ENCODE measurements at regions not wholly inside any gene's neighbourhood (a gene's known extent, or its start where the extent isn't known, plus 50 kb on each side); places are given as distances from the start of the nearest gene placed in this dataset.

- TF ChIP-seq RARB (CRISPR knock-in tag; IDR thresholded peaks at IDR 0.05) (no peak), ZC3H10 (CRISPR knock-in tag; IDR thresholded peaks at IDR 0.05) (no peak), ZNF565 (CRISPR knock-in tag; conservative IDR thresholded peaks at IDR 0.05; ENCODE audit: low read depth) (no peak), PPARA (CRISPR knock-in tag; IDR thresholded peaks at IDR 0.05; ENCODE audit: borderline replicate concordance) (no peak), ZFP30 (CRISPR knock-in tag; IDR thresholded peaks at IDR 0.05) (no peak), CSRNP3 (CRISPR knock-in tag; IDR thresholded peaks at IDR 0.05) (no peak), BACH2 (CRISPR knock-in tag; IDR thresholded peaks at IDR 0.05; ENCODE audit: borderline replicate concordance) (no peak), GLIS3 (CRISPR knock-in tag; IDR thresholded peaks at IDR 0.05) (no peak), ESRRG (CRISPR knock-in tag; IDR thresholded peaks at IDR 0.05) (no peak), CSDC2 (CRISPR knock-in tag; IDR thresholded peaks at IDR 0.05) (no peak), ARNTL (CRISPR knock-in tag; IDR thresholded peaks at IDR 0.05; ENCODE audit: borderline replicate concordance, low read depth) (no peak)
- TF ChIP-seq, protein P1, sequence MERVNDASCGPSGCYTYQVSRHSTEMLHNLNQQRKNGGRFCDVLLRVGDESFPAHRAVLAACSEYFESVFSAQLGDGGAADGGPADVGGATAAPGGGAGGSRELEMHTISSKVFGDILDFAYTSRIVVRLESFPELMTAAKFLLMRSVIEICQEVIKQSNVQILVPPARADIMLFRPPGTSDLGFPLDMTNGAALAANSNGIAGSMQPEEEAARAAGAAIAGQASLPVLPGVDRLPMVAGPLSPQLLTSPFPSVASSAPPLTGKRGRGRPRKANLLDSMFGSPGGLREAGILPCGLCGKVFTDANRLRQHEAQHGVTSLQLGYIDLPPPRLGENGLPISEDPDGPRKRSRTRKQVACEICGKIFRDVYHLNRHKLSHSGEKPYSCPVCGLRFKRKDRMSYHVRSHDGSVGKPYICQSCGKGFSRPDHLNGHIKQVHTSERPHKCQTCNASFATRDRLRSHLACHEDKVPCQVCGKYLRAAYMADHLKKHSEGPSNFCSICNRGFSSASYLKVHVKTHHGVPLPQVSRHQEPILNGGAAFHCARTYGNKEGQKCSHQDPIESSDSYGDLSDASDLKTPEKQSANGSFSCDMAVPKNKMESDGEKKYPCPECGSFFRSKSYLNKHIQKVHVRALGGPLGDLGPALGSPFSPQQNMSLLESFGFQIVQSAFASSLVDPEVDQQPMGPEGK (CRISPR knock-in tag; IDR thresholded peaks at IDR 0.05; ENCODE audit: borderline replicate concordance), result no peak
- ATAC-seq, result no peak
These were observed 181.3 kb downstream of the CAND1 start for GRCh38 chr12:67450441-67450840.

- no peak for ATAC-seq
- TF ChIP-seq ZFP3 (CRISPR knock-in tag; IDR thresholded peaks at IDR 0.05) (no peak), ZNF8 (CRISPR knock-in tag; IDR thresholded peaks at IDR 0.05) (no peak)
These were observed 182.0 kb downstream of the CAND1 start for GRCh38 chr12:67451206-67451605.

- ATAC-seq, result no peak
- no peak for TF ChIP-seq CSRNP3 (CRISPR knock-in tag; IDR thresholded peaks at IDR 0.05)
- TF ChIP-seq, protein P2, sequence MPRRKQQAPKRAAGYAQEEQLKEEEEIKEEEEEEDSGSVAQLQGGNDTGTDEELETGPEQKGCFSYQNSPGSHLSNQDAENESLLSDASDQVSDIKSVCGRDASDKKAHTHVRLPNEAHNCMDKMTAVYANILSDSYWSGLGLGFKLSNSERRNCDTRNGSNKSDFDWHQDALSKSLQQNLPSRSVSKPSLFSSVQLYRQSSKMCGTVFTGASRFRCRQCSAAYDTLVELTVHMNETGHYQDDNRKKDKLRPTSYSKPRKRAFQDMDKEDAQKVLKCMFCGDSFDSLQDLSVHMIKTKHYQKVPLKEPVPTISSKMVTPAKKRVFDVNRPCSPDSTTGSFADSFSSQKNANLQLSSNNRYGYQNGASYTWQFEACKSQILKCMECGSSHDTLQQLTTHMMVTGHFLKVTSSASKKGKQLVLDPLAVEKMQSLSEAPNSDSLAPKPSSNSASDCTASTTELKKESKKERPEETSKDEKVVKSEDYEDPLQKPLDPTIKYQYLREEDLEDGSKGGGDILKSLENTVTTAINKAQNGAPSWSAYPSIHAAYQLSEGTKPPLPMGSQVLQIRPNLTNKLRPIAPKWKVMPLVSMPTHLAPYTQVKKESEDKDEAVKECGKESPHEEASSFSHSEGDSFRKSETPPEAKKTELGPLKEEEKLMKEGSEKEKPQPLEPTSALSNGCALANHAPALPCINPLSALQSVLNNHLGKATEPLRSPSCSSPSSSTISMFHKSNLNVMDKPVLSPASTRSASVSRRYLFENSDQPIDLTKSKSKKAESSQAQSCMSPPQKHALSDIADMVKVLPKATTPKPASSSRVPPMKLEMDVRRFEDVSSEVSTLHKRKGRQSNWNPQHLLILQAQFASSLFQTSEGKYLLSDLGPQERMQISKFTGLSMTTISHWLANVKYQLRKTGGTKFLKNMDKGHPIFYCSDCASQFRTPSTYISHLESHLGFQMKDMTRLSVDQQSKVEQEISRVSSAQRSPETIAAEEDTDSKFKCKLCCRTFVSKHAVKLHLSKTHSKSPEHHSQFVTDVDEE (CRISPR knock-in tag; IDR thresholded peaks at IDR 0.05), result no peak
- no peak for TF ChIP-seq RARB (CRISPR knock-in tag; IDR thresholded peaks at IDR 0.05)
- no peak for TF ChIP-seq OSR1 (CRISPR knock-in tag; IDR thresholded peaks at IDR 0.05)
- no peak for TF ChIP-seq TOX (CRISPR knock-in tag; IDR thresholded peaks at IDR 0.05; ENCODE audit: borderline replicate concordance)
- TF ChIP-seq CSDC2 (CRISPR knock-in tag; IDR thresholded peaks at IDR 0.05), result no peak
- no peak for TF ChIP-seq PPARA (CRISPR knock-in tag; IDR thresholded peaks at IDR 0.05; ENCODE audit: borderline replicate concordance)
- TF ChIP-seq BACH2 (CRISPR knock-in tag; IDR thresholded peaks at IDR 0.05; ENCODE audit: borderline replicate concordance), result no peak
- no peak for TF ChIP-seq ISL1 (CRISPR knock-in tag; IDR thresholded peaks at IDR 0.05)
- TF ChIP-seq ZNF8 (CRISPR knock-in tag; IDR thresholded peaks at IDR 0.05), result no peak
- TF ChIP-seq, protein P3, sequence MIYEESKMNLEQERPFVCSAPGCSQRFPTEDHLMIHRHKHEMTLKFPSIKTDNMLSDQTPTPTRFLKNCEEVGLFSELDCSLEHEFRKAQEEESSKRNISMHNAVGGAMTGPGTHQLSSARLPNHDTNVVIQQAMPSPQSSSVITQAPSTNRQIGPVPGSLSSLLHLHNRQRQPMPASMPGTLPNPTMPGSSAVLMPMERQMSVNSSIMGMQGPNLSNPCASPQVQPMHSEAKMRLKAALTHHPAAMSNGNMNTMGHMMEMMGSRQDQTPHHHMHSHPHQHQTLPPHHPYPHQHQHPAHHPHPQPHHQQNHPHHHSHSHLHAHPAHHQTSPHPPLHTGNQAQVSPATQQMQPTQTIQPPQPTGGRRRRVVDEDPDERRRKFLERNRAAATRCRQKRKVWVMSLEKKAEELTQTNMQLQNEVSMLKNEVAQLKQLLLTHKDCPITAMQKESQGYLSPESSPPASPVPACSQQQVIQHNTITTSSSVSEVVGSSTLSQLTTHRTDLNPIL (CRISPR knock-in tag; IDR thresholded peaks at IDR 0.05; ENCODE audit: low read depth), result no peak
- no peak for TF ChIP-seq ARNTL (CRISPR knock-in tag; IDR thresholded peaks at IDR 0.05; ENCODE audit: borderline replicate concordance, low read depth)
- no peak for TF ChIP-seq ZFP30 (CRISPR knock-in tag; IDR thresholded peaks at IDR 0.05)
- TF ChIP-seq ZC3H10 (CRISPR knock-in tag; IDR thresholded peaks at IDR 0.05), result no peak
- TF ChIP-seq, protein P1 (CRISPR knock-in tag; IDR thresholded peaks at IDR 0.05; ENCODE audit: borderline replicate concordance), result no peak
- no peak for TF ChIP-seq POU6F1 (CRISPR knock-in tag; IDR thresholded peaks at IDR 0.05; ENCODE audit: borderline replicate concordance, low read depth)
- no peak for TF ChIP-seq SNAI2 (CRISPR knock-in tag; IDR thresholded peaks at IDR 0.05)
These were observed 183.1 kb downstream of the CAND1 start for GRCh38 chr12:67452119-67452805.

Data from SK-N-SH treated with all-trans-retinoic acid at 6 μM for 48 hours (cell line).